ENCODE measurements at regions not wholly inside any gene's neighbourhood (a gene's known extent, or its start where the extent isn't known, plus 50 kb on each side); places are given as distances from the start of the nearest gene placed in this dataset.

DNA sequence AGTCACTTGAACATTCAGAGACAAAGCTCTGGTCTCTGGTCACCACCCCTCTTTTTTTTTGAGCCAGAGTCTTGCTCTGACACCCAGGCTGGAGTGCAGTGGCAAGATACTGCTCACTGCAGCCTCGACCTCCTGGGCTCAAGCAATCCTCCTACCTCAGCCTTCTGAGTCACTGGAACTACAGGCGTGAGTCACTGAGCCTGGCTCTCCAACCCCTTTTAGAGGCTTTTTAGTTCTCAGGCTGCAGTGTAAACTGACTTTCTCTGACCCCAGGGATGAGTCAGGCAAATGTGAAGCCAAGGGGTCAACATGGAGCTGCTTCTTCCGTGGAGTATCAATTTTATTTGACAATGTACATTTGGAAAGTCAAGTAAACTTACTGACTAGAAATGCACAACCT, 229.2 kb downstream of the PTTG2 start:
- no peak for DNase-seq (ENCODE audit: low spot score)
- in situ Hi-C loops (cut with HindIII; ENCODE audit: low sequenced_read_pairs) = no loop called here

DNA sequence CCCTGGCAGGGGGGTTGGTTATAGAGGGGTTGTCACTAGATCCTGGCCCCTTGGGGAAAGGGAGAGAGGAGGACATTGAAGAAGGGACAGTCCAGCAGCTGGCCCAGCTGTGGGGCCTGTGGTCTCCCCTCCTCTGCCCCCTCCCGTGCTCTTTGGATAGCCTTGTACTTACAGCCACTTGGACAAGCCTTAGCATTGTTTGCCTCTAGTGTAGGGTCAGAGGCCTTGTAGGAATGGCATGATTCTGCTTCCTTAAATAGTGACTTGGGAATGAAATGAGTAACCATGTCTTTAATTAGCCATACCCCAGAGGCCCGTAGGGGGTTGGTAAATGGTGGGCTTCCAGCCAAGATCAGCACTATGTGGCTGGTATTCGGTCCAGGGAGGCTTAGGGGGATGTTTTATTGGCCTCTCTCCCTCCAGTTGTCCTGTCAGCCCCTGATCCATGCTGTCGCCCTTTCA, 230.6 kb downstream of the PTTG2 start:
- no peak for DNase-seq (ENCODE audit: low spot score)
- in situ Hi-C loops (cut with HindIII; ENCODE audit: low sequenced_read_pairs) = no loop called here

DNA sequence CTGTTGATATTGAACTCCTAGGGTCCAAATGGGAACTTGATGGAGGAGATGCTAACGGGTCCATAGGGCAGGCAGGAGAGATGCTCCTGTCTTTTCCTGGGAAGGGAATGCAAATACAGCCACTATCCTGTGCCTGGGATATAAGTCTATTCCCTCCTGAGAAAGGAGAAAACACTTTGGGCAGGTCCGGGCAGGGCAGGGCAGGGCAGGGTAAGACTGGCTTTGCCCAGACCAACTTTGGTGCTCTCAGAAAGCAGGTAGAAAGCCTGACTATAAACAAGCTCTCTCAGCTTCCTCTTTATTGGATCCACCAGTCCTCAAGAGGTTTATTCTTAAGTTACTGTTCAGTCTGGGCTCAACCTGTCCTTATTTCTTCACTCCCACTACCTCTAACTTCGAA, 232.3 kb downstream of the PTTG2 start:
- no peak for DNase-seq (ENCODE audit: low spot score)
- in situ Hi-C loops (cut with HindIII; ENCODE audit: low sequenced_read_pairs) = no loop called here

DNA sequence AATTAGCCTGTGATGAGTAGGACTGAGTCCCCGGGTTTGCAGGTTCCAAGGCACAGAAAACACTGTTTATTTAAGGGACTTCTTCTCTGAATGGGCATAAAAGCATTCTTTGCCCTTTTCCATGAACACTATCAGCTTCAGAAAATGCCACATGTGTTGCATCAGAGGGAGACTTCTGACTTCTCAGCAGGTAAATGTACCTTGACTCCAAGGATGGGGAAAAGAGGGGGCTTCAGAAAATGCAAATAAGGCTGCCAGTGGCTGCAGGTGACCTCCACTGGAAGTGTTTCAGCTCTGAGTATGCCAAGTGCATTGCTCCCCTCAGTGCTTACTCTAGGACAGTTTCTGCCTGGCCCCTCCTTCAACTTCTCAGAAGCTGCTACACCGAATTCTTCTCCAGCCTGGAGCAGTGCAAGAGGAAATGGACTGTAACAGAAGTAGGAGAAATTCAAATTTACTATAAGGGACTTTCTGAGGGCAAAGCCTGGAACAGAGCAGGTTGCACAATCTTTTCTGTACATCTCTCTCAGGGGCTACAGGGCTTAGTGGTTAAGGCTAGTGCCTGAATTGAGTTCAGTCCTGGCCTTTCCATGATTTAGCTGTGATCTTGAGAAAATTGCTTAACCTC, 233.2 kb downstream of the PTTG2 start:
- DNase-seq (ENCODE audit: low spot score) = no peak
- in situ Hi-C loops (cut with HindIII; ENCODE audit: low sequenced_read_pairs) = no loop called here

DNA sequence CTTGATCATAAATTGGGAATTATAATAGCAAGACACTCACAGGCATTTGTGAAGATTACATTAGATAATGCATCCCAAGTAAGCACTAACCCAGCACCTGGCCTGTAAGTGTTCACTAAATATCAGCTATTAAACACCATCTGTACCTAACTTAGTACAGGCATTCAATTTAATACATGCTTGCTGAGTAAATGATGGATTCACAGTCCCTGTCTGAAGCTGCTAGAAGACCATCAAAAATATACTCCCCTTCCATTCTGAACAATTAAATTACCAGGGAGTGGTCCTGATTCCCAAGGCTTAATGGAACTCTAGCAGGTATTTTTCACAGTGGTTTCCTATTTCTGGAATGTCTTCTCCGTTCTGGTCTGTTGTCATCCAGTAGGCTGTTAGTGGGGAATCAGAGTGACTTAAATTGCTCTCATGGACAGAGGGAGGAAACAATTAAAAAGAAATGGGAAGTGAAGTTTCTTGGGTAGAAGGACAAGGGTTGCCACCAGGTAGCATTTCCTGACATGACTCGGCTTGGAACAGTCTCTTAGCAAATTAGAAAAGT, 233.9 kb downstream of the PTTG2 start:
- in situ Hi-C loops (cut with HindIII; ENCODE audit: low sequenced_read_pairs) = no loop called here
- no peak for DNase-seq (ENCODE audit: low spot score)

DNA sequence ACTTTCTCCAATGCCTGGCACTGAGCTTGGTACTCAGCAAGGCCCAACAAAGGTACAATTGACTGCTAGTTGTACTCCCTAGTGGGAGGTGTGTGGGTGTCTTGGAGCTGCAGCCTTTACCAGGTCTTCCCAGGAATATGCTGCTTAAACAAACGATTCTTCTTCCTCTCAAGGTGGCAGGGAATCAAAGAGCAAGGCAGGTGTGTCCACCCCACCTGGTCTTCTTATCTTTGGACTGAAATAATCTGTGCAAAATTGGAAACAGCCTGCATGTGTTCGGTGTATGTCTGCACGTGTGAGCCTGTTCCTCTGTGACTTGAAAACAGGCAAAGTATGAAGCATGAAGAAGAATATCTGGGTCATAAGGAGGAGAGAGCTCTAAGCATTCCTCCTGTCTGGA, 235.3 kb downstream of the PTTG2 start:
- DNase-seq (ENCODE audit: low spot score) = no peak
- in situ Hi-C loops (cut with HindIII; ENCODE audit: low sequenced_read_pairs) = no loop called here

DNA sequence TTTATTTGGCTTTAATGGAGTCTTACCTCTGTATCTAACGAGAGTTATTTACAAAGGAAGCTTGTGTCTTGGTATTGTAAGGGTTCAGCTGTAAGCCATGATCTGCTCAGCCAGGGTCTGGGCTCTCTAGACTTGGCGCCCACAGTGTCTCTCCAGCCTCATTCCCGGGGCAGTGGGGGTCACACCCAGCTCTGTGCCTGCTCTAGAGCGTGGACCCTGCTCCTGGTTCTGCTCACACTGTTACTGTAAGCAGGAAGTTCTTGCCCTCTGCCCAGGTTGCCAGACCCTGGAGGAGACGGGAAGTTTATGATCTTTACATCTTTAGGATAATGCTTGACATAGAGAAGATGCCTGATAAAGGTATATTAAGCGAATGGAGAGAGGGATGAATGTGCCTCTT, 235.7 kb downstream of the PTTG2 start:
- no peak for DNase-seq (ENCODE audit: low spot score)
- in situ Hi-C loops (cut with HindIII; ENCODE audit: low sequenced_read_pairs) = no loop called here

DNA sequence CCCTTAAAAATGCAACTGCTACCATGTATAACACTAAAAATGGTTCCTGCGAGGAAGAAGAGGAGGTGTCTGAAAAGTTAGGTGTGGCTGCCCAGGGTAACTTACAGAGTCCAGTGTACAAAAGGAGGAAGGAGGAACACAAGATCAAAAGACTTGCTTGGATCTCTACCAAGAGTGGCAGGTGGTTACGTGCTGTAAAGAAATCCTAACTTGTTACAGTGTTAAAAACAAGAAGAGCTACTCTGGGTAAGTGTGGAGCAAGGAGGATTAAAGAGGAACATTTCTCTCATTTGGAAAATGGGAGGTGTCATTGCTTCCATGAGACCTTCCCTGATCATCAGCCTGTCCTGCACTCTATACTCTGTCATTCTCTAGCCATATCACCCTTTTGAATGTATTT, 242.0 kb downstream of the PTTG2 start:
- in situ Hi-C loops (cut with HindIII; ENCODE audit: low sequenced_read_pairs) = no loop called here
- DNase-seq (ENCODE audit: low spot score) = no peak

DNA sequence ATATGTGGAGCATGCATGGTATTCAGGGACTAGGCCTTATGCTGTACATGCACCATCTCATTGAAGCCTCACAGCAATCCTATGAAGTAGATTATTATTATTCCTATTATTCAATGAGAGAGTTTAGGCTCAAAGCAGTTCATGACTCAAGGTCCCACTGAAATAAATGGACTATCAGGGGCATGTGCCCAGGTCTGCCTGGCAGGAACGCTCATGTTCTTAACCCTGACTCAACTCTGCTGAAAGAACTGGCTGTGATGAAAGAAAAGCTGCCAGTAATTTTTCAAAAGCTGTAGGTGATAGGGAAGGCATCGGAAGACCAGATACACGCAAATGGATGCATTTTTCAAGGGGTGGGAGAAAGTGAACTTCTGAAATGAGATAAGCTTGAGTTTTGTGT, 243.4 kb downstream of the PTTG2 start:
- in situ Hi-C loops (cut with HindIII; ENCODE audit: low sequenced_read_pairs) = no loop called here
- DNase-seq (ENCODE audit: low spot score) = no peak

DNA sequence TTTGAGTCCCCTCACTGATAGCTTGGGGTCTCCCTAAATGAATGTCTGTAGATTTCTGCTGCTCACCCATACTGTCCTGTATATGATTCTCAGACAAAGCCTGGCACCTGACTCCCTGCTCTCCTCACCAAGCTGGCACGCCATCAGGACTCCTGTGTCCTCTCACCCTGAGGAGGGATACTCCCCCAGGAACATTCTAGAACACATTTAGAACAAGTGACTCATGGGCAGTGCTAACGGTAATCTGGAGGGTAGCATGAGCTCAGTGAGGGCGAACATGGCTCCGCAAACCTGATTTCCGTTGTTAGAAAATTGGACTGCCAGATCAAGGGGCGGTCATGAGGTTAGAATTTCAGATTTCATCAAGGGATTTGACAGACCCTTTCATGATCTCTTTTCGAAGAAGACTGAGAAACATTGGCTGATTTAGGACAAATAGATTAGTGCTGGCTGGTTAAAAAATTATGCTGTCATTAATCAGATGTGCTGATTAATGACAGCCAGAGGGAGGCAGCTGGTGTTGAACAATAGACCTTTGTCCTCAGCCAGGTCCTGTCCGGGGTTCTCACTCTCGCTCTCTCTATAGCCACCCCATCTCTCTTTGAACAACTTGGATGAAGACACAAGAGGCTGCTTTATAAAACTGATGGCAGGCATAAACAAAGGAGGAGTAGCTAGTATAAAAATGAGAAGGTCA, 244.3 kb downstream of the PTTG2 start:
- no peak for DNase-seq (ENCODE audit: low spot score)
- in situ Hi-C loops (cut with HindIII; ENCODE audit: low sequenced_read_pairs) = no loop called here

DNA sequence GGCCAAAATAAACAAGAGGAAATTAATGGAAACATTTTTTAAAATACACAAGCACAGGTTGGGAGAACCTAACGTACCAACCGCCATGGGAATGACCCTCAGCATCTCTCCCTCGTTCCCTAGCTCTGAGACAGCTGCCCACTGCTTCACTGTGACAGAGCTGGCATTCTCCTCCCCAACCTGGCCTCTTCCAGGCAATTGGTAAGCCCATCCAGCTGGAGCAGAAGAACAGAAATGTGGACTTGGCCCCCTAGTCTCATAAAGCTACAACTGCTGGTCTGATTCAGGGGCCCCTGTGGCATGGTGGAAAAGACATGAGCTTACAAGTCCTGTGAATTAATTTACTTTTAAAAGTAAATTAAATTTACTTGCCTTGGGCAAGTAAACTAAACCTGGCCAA, 245.1 kb downstream of the PTTG2 start:
- no peak for DNase-seq (ENCODE audit: low spot score)
- in situ Hi-C loops (cut with HindIII; ENCODE audit: low sequenced_read_pairs) = no loop called here

DNA sequence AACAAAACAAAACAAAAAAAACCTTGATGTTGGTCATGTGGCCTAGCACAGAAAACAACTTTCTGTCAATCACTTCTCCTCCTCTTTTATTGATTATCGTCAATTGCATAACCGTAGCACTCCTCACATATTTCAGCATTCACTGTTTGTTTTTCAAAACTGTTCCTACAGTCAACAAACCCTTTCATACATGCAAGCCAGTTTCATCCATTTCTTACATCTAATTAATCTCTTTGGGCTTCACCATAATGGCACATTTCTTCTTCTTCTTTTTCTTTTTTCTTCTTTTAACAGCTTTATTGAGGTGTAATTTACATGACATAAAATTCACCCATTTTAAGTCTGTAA, 246.9 kb downstream of the PTTG2 start:
- DNase-seq (ENCODE audit: low spot score) = no peak
- in situ Hi-C loops (cut with HindIII; ENCODE audit: low sequenced_read_pairs) = no loop called here

DNA sequence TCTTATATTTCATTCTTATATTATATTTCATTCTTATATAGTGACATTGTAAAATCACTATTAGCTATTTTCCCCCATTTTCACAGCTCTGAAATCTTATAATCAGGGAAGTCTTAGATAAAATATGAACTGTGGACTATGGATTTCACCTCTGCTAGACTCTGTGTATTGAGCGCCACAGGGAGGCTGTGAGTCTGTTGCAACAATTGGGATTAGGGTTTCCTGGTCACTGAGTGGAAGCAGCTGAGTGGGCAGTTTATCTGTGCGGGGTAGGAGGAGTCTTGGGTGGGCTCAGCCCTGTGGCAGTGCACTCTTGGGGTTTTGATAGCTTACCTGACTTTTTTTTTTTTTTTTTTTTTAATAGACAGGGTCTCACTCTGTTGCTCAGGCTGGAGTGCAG, 249.5 kb downstream of the PTTG2 start:
- no peak for DNase-seq (ENCODE audit: low spot score)
- in situ Hi-C loops (cut with HindIII; ENCODE audit: low sequenced_read_pairs) = no loop called here

DNA sequence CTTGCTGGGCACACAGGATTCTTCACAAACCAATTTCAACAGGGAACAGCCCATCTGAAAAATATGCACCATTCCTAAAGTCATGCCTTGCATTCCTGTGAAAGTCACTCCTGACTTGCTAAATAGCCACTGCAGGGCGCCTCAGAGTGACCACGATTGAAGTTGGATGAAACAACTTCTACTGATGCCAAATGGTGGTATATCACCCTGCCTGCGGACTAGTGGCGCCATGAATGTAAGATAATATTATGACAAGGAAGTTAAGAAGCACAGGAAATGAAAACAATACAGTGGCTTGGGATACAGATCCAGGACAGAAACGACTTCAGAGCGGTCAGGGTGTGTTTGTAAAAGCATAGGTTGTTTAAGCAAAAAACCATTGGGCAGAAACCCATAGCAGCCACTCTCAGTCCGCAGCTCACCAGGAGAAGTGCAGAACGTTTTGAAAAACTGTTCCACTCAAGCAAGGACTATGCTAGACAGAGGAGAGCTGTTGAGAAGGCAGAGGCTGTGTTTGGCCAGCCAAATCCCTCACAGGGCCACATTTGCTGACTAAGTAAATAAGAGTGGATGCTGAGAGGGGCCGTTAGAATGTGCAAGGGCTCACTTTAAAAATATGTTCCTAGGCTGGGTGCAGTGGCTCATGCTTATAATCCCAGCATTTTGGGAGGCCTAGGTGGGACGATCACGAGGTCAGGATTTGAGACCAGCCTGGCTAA, 250.4 kb downstream of the PTTG2 start:
- no peak for DNase-seq (ENCODE audit: low spot score)
- in situ Hi-C loops (cut with HindIII; ENCODE audit: low sequenced_read_pairs) = no loop called here

DNA sequence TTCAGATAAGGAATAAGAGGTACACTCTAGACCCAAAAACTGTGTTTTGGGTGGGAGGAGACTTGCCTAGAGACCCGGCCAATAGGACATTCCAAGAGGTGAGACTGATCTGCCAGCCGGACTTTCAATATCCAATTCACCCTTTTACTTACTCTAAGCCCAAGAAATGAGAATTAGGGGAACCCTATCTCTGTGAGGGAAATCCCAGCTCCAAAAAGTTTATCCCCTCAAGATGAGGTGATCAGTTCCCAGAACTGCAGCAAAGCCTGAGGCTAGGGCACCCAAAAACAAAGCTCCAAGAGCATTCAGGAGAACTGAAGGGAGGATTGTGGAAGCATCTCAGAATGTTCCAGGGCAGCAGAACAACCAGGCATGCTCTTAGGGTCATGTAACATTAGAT, 251.7 kb downstream of the PTTG2 start:
- in situ Hi-C loops (cut with HindIII; ENCODE audit: low sequenced_read_pairs) = no loop called here
- DNase-seq (ENCODE audit: low spot score) = no peak

DNA sequence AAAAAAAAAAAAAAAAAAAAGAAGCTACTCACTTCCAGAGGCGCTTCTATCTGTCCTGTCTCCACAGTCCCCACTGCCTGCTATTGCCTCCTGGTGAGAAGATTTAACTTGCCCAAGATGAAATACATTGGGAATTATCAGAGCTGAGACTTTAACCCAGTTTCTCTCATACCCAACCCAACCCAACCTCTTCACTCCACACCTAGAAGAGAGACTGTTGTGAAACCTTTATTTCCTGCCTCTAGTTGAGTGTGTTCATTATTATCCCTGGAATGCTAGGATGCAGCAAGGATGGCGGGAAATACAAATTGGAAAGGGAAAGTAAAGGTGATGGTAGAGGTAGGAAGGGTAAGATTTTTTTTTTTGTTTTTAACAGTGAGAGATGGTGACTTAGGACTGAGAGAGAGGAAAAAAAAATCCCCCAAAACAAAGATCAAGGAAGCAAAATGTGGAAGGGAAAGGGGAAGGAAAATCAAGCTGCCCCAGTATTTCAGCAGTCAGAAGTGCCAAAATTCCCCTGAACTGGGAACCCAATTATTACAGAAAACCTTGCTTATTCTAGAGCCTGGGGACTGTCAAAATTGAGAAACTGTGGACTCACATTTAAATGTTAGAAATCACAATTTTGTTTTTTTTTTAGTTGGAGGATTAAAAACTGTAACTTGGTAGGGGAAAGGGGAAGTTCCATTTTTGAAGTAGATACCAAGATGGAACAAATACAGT, 253.0 kb downstream of the PTTG2 start:
- DNase-seq (ENCODE audit: low spot score) = no peak
- in situ Hi-C loops (cut with HindIII; ENCODE audit: low sequenced_read_pairs) = no loop called here

DNA sequence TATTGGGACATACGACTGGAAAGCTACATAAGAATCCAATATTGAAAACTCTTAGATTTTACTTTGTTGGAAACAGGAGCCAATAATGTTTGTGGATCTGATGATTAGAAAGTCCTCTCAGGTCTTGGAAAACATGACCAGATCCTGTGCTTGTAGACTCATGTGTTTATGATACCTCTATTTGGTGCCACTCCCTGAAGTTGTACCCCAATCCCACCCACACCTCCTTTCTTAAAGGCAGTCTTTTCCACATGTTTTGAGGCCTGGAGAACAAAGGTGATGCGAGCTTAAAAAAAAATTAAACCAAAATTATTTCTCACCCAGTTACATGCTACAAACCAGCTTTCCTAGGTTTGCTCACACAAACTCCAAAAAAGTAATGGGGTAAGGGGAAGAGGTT, 262.7 kb downstream of the PTTG2 start:
- no peak for DNase-seq (ENCODE audit: low spot score)
- in situ Hi-C loops (cut with HindIII; ENCODE audit: low sequenced_read_pairs) = no loop called here

DNA sequence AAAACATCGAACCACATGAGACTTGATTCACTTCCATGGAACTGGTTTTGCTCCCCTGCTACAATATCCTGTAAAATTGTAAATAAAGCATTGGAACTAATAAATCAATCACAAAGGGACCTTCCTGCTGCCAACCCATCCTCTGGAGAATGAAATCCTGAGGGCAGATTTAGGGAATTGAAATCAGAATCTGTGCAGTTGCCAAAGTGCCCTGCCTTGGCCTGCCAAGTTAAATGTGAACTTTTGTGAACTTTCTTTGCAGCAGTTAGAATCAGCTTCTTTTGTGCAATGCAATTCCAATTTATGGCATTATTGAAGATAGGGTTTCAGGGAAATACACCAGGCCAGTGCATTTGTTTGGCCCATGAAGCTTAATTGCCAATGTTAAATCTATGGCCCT, 263.1 kb downstream of the PTTG2 start:
- in situ Hi-C loops (cut with HindIII; ENCODE audit: low sequenced_read_pairs) = no loop called here

DNA sequence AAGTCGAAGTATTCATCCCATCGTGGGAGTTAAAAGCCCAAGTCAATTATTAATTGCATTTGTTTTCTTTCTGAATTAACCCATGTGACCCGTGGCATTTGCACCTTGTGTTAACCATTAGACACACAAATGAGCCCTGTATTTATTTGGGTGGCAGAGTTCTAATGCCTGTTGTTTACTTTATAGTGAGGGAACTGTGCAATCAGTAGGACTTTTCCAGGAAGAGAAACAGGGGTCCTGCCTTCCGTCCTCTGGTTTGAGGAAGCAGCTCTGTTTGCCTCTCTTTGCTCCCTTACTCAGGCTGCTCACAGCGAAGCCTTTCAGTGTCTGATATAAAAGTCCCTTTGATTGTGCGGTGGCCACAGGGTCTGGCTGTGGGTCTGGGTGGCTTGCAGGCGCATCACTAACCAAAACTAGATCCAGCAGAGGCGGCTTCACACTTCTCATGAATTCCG, 263.6 kb downstream of the PTTG2 start:
- no peak for DNase-seq (ENCODE audit: low spot score)
- in situ Hi-C loops (cut with HindIII; ENCODE audit: low sequenced_read_pairs) = no loop called here

More for the DNA sequence above, 263.1 kb downstream of the PTTG2 start:
- no peak for DNase-seq (ENCODE audit: low spot score)

DNA sequence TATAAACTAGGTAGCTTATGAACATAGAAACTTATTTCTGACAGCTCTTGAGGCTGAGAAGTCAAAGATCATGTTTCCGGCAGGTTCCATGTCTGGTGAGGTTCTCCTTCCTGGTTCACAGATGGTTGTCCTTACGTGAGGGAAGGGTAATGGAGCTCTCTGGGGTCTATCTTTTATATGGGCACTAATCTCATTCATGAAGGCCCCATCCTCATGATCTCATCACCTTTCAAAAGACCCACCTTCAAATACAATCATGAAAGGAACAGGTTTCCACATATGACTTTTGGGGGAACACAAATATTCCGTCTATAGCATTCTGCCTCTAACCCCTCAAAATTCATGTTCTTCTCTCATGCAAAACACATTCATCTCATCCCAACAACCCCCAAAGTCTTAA, 264.7 kb downstream of the PTTG2 start:
- no peak for DNase-seq (ENCODE audit: low spot score)

More for the DNA sequence above, 264.7 kb downstream of the PTTG2 start:
- in situ Hi-C loops (cut with HindIII; ENCODE audit: low sequenced_read_pairs) = no loop called here
